ENCODE measurements at regions not wholly inside any gene's neighbourhood (a gene's known extent, or its start where the extent isn't known, plus 50 kb on each side); places are given as distances from the start of the nearest gene placed in this dataset.

- no peak for DNase-seq
These were observed 350.5 kb upstream of the TBL1XR1 start for GRCh38 chr3:177547711-177548350.

- DNase-seq: no peak
These were observed 353.4 kb upstream of the TBL1XR1 start for GRCh38 chr3:177550667-177551066.

- DNase-seq: no peak
These were observed 354.2 kb upstream of the TBL1XR1 start for GRCh38 chr3:177551431-177551836.

GRCh38 chr3:177552051-177552450, 354.8 kb upstream of the TBL1XR1 start:
- DNase-seq: no peak

- no peak for DNase-seq
These were observed 355.7 kb upstream of the TBL1XR1 start for GRCh38 chr3:177553012-177553411.

GRCh38 chr3:177553579-177553978, 356.3 kb upstream of the TBL1XR1 start:
- DNase-seq: no peak

GRCh38 chr3:177554895-177555759, 357.8 kb upstream of the TBL1XR1 start:
- no peak for DNase-seq

GRCh38 chr3:177557548-177557947, 360.3 kb upstream of the TBL1XR1 start:
- DNase-seq: no peak

GRCh38 chr3:177561365-177561764, 364.1 kb upstream of the TBL1XR1 start:
- DNase-seq: no peak

GRCh38 chr3:177561769-177562392, 364.6 kb upstream of the TBL1XR1 start:
- DNase-seq: no peak

GRCh38 chr3:177563243-177563780, 366.0 kb upstream of the TBL1XR1 start:
- no peak for DNase-seq

GRCh38 chr3:177563792-177564191, 366.5 kb upstream of the TBL1XR1 start:
- DNase-seq: no peak

- no peak for DNase-seq
These were observed 368.7 kb upstream of the TBL1XR1 start for GRCh38 chr3:177565981-177566380.

GRCh38 chr3:177567833-177568232, 370.6 kb upstream of the TBL1XR1 start:
- DNase-seq: no peak

- DNase-seq: no peak
These were observed 371.9 kb upstream of the TBL1XR1 start for GRCh38 chr3:177569193-177569592.

GRCh38 chr3:177569875-177570657, 372.8 kb upstream of the TBL1XR1 start:
- no peak for DNase-seq

- no peak for DNase-seq
These were observed 374.1 kb upstream of the TBL1XR1 start for GRCh38 chr3:177571271-177571943.

GRCh38 chr3:177571944-177572315, 374.6 kb upstream of the TBL1XR1 start:
- no peak for DNase-seq

GRCh38 chr3:177574222-177574856, 377.1 kb upstream of the TBL1XR1 start:
- DNase-seq: no peak

- no peak for DNase-seq
These were observed 379.5 kb upstream of the TBL1XR1 start for GRCh38 chr3:177576746-177577145.

GRCh38 chr3:177578488-177578887, 381.2 kb upstream of the TBL1XR1 start:
- DNase-seq: no peak

GRCh38 chr3:177579419-177579818, 382.1 kb upstream of the TBL1XR1 start:
- DNase-seq: no peak

All from SW 1271 (cell line).